ENCODE measurements at regions not wholly inside any gene's neighbourhood (a gene's known extent, or its start where the extent isn't known, plus 50 kb on each side); places are given as distances from the start of the nearest gene placed in this dataset.

DNA sequence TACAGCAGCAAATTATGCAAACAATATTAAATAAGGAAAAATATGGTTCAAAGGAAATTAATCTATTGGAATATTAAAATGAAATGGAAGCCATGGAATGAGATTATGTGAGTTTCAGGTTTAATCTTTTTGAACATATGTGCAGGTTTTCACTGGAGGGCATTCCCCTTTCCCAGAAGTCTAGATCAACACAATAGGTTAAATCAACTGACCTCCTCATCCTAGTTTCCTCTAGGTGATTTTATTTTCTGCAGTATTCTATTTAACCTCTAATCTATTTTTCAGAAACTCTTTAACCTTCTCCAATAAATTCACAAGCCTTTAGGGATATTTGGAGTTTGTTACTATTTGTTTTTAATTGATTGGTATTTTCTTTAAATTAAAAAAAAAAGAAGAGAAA, 2657.6 kb upstream of the PCDH20 start:
- TF ChIP-seq, protein P1, sequence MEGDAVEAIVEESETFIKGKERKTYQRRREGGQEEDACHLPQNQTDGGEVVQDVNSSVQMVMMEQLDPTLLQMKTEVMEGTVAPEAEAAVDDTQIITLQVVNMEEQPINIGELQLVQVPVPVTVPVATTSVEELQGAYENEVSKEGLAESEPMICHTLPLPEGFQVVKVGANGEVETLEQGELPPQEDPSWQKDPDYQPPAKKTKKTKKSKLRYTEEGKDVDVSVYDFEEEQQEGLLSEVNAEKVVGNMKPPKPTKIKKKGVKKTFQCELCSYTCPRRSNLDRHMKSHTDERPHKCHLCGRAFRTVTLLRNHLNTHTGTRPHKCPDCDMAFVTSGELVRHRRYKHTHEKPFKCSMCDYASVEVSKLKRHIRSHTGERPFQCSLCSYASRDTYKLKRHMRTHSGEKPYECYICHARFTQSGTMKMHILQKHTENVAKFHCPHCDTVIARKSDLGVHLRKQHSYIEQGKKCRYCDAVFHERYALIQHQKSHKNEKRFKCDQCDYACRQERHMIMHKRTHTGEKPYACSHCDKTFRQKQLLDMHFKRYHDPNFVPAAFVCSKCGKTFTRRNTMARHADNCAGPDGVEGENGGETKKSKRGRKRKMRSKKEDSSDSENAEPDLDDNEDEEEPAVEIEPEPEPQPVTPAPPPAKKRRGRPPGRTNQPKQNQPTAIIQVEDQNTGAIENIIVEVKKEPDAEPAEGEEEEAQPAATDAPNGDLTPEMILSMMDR (IDR thresholded peaks at IDR 0.05), result no peak
- TF ChIP-seq POLR2A (IDR thresholded peaks at IDR 0.05; ENCODE audit: low read depth) (no peak), EP300 (IDR thresholded peaks at IDR 0.05) (no peak), POLR2AphosphoS5 (IDR thresholded peaks at IDR 0.05) (no peak)

Measured in esophagus muscularis mucosa (tissue), 4 donors.